Cardiac fibroblast (primary cell): ENCODE measurements at regions not wholly inside any gene's neighbourhood (a gene's known extent, or its start where the extent isn't known, plus 50 kb on each side); places are given as distances from the start of the nearest gene placed in this dataset.
"Not testable (repeated sequence)": the region's sequence is repeated elsewhere in the genome, so short reads cannot be mapped to it uniquely, and the experiment has no call there.

ENCODE experiments used
- DNase-seq, 2 donors: peaks; one replicate each; pipeline versions ENCODE4 v3.0.0 to v3.0.0-alpha.2; 2010; ENCODE audit warnings: low read depth in 2 of 2
- H3K4me3 ChIP-seq, 2 donors: replicated peaks in 1 of 2; 1 replicate in 1 of 2; 2 replicates in 1 of 2; pipeline ENCODE4 v1.5.1; 2011; ENCODE audit warnings: low read depth in 2 of 2, low read length in 2 of 2, mild to moderate bottlenecking in 2 of 2, moderate library complexity in 1 of 2
- TF ChIP-seq, protein P1 (sequence below): IDR thresholded peaks from one replicate; pipeline ENCODE4 v1.5.1; 2011; ENCODE audit warnings: low read depth, mild to moderate bottlenecking, low read length, inconsistent platforms

DNA sequence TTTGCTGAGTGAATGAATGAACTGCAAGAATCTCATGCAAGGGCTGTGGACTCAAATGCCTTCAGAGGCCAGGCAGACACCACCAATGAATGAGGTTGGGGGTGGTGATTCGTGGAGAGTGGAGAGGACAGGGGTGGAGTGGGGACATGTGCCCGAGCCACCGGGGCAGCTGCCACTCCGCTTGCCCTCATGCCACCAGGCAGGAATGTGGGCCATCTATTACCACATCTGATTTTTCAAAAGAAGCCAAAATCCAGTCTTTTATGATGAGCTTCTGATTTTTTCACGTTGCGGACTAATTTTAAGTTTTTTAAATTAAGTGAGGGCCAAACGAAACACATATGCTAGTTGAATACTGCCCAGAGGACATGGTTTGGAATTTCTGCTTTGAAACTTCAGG lies 67.1 kb upstream of the SMURF2 start:
- TF ChIP-seq, protein P1, sequence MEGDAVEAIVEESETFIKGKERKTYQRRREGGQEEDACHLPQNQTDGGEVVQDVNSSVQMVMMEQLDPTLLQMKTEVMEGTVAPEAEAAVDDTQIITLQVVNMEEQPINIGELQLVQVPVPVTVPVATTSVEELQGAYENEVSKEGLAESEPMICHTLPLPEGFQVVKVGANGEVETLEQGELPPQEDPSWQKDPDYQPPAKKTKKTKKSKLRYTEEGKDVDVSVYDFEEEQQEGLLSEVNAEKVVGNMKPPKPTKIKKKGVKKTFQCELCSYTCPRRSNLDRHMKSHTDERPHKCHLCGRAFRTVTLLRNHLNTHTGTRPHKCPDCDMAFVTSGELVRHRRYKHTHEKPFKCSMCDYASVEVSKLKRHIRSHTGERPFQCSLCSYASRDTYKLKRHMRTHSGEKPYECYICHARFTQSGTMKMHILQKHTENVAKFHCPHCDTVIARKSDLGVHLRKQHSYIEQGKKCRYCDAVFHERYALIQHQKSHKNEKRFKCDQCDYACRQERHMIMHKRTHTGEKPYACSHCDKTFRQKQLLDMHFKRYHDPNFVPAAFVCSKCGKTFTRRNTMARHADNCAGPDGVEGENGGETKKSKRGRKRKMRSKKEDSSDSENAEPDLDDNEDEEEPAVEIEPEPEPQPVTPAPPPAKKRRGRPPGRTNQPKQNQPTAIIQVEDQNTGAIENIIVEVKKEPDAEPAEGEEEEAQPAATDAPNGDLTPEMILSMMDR = no peak

DNA sequence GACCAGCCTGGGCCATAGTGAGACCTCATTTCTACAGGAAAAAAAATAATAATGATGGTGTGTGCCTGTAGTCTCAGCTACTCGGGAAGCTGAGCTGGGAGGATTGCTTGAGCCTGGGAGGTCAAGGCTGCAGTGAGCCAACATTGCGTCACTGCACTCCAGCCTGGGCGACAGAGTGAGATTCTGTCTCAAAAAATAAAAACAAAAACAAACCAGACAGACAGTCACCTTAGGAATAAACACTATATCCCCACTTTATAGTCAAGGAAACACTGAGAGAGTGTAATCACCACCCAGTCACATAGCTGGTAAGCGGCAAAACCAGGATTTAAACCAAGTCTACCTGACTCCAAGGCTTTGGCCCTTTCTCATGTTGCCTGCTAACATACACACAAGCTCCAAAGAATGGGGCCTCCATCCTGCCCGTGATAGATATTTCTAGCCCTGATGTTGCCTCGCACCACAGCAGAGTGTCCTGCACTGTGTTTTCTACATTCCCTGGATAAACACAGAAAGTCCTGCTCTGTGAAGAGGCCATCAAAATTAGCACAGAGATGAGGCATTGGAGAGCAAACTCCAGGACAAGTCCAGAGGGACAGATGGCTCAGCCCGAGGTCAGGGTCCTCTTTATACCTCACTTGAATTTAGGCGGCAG lies 66.1 kb upstream of the SMURF2 start:
- peak; percentile 29 to 56 for DNase-seq
- TF ChIP-seq, protein P1 = no peak
- no peak overlapping the region for H3K4me3 ChIP-seq

More for the DNA sequence above, 67.1 kb upstream of the SMURF2 start:
- no peak overlapping the region for H3K4me3 ChIP-seq
- no peak for DNase-seq

DNA sequence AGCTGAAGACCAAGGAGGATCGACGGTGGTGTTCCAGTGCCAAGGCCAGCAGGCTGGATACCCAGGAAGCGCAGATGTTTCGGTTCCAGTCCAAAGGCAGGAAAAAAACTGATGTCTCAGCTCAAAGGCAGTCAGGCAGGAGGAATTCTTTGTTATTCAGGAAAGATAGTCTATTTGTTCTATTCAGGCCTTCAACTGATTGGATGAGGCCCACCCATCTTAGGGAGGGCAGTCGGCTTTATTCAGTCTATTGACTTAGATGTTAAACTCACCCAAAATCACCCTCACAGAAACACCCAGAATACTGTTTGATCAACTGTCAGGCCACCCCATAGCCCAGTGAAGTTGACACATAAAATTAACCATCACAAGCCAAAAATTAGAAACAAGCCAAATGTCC lies 63.9 kb upstream of the SMURF2 start:
- DNase-seq, H3K4me3 ChIP-seq: not testable (repeated sequence)

DNA sequence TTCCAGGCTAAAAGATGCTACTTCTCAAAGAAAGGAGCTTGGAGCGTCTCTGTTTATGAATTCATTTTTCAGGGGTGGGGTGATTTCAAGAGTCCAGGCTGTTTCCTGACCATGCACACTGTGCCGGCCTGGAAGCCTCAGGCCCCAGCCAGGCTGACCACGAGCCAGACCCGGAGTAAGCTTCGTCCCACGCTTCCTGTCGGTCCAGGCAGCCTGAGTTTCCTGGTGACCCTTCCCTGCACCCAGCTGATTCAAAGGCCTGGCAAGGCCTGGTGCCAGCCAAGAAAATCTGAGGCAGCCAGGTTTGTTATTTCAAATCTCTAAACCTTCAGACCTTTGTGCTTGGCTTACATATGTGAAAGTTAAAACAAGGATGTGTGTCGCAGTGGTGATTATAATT lies 62.1 kb upstream of the SMURF2 start:
- not testable (repeated sequence) for H3K4me3 ChIP-seq
- DNase-seq = peak; percentile 76 to 82

DNA sequence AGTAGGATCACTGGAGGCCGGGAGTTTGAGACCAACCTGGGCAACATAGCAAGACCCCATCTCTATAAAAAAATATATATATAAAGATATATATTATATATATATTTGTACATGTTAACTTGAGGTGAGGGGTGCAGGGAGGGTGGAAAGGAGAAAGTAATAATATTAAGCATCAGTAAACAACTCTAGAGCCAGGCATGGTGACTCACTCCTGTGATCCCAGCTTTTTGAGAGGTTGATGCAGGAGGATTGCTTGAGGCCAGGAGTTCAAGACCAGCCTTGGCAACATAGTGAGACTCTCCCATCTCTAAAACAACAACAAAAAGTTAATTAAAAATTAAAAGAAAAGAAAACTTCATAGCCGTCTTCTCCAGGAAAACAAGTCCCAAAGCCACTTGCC lies 61.7 kb upstream of the SMURF2 start:
- no peak overlapping the region for H3K4me3 ChIP-seq
- DNase-seq = peak in 1 of 2 donors; percentile 47
- TF ChIP-seq, protein P1 = no peak

DNA sequence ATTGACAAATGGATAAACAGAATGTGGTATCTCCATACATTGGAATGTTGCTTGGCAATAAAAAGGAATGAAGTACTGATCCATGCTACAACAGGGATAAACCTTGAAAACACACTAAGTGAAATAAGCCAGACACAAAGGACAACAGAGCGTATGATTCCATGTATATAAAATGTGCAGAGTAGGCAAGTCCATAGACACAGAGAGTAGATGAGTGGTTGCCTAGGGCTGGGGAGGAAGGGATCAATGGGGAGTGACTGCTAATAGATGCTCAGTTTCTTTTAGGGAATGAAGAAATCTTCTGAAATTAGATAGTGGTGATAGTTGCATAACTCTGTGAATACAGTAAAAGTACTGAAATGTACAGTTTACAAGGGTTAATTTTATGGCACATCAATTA lies 59.4 kb upstream of the SMURF2 start:
- not testable (repeated sequence) for H3K4me3 ChIP-seq
- DNase-seq = peak in 1 of 2 donors; percentile 16

DNA sequence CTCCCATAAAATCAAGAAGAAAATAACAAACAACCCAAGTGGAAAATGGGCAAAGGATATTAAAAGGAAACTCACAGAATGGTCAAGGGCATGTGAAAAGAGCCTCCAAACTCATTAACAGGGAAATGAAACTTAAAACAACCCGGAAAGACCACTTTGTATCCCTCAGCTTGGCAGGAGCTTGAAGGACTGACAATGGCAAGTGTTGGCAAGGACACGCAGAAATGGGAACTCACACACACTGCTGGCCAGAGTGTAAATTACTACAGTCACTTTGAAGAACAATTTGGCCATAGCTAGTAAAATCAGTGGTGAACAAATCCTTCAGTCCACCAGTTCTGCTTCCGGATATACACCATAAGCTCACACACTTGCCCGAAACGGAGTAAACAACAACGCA lies 58.1 kb upstream of the SMURF2 start:
- not testable (repeated sequence) for DNase-seq, H3K4me3 ChIP-seq

DNA sequence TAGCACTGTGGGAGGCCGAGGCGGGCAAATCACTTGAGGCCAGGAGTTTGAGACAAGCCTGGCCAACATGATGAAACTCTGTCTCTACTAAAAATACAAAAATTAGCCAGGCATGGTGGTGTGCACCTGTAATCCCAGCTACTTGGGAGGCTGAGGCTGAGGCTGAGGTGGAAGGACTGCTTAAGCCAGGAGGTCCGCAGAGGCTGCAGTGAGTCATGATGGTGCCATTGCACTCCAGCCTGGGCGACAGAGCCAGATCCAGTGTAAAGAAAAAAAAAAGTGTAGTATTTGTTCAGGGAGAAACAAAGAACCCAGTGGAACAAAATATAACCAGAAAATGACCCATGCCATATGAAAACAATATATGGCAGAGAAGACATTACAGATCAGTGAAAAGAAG lies 57.4 kb upstream of the SMURF2 start:
- H3K4me3 ChIP-seq, DNase-seq: not testable (repeated sequence)

DNA sequence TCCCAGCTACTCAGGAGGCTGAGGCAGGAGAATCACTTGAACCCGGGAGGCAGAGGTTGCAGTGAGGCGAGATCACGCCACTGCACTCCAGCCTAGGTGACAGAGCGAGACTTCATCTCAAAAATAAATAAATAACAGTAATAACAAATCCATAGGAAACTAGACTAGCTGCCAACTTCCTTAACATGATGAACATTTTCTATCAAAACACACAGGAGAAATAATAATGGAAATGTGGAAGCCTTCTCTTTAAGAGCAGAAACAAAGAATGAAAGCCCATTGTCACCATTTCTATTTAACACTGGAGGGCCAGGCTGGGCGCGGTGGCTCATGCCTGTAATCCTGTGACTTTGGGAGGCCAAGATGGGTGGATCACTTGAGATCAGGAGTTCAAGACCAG lies 56.7 kb upstream of the SMURF2 start:
- not testable (repeated sequence) for H3K4me3 ChIP-seq, DNase-seq

DNA sequence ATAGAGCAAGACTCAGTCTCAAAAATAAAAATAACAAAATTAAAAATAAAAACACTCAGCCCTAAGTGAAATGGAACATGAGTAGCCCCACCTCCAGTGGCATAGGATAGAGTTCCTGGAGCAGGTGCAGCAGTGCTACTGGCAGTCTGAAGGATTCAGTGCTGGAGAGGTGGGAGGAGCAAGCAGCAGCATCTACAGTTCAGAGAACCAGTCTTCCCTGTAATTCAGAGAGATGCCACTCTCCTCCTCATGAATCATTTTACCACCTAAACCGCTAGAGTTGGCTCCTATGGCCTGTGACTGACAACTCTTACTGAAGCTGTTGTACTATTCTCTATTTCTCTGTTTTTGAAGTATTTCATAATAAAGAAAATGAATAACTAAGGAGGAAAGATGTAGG lies 56.0 kb upstream of the SMURF2 start:
- H3K4me3 ChIP-seq = no peak overlapping the region
- TF ChIP-seq, protein P1 = no peak
- no peak for DNase-seq

DNA sequence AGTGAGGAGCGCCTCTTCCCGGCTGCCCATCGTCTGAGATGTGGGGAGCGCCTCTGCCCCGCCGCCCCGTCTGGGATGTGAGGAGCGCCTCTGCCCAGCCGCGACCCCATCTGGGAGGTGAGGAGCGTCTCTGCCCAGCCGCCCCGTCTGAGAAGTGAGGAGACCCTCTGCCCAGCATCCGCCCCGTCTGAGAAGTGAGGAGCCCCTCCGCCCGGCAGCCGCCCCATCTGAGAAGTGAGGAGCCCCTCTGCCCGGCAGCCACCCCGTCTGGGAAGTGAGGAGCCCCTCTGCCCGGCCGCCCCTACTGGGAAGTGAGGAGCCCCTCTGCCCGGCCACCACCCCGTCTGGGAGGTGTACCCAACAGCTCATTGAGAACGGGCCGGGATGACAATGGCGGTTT lies 54.4 kb upstream of the SMURF2 start:
- H3K4me3 ChIP-seq, DNase-seq: not testable (repeated sequence)

DNA sequence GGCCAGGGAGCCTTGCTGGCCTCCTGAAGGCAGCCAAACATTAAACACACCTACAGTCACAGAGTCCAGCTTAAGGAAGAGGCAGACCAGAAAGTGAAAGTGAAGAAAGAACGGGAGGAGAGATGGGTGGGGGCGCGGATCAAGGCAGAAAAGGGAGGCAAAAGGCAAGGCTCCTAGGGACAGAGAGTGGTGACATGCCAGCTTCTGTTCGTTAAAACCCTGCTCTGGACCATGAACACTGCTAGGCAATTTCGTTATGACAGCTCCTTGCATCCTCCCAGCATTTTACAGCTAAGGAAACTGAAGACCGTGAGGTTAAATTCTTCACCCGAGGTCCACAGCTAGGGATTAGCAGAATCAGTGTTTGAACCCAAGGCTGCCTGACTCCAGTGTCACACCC lies 51.7 kb upstream of the SMURF2 start:
- peak overlapping the region in 1 of 2 donors; percentile 18 for H3K4me3 ChIP-seq
- not testable (repeated sequence) for DNase-seq
